Thyroid gland (tissue), 4 donors: ENCODE measurements at regions not wholly inside any gene's neighbourhood (a gene's known extent, or its start where the extent isn't known, plus 50 kb on each side); places are given as distances from the start of the nearest gene placed in this dataset.

ENCODE experiments used
- DNase-seq, 2 donors: peaks; one replicate each; pipeline ENCODE4 v3.0.0-alpha.2; 2019
- H3K27ac ChIP-seq, 3 donors: fragments of 200-600 bp; sonication (generic); 1 replicate in 2 of 3; 2 replicates in 1 of 3; pipeline ENCODE4 v1.5.1; 2016 to 2019; ENCODE audit warnings: mild to moderate bottlenecking in 1 of 3, moderate library complexity in 1 of 3
- H3K27me3 ChIP-seq: fragments of 200-600 bp; sonication (generic); one replicate; pipeline ENCODE4 v1.5.1; 2019
- H3K36me3 ChIP-seq, 2 donors: fragments of 200-600 bp; sonication (generic); one replicate each; pipeline ENCODE4 v1.5.1; 2016 to 2019
- H3K4me1 ChIP-seq, 2 donors: fragments of 200-600 bp; sonication (generic); one replicate each; pipeline ENCODE4 v1.5.1; 2017 to 2019
- H3K4me3 ChIP-seq, 3 donors: fragments of 200-600 bp; sonication (generic); replicated peaks in 1 of 3; 1 replicate in 2 of 3; 2 replicates in 1 of 3; pipeline ENCODE4 v1.5.1; 2016; ENCODE audit warnings: mild to moderate bottlenecking in 1 of 3
- H3K9me3 ChIP-seq: fragments of 200-600 bp; sonication (generic); one replicate; pipeline ENCODE4 v1.5.1; 2017
- POLR2A ChIP-seq, 2 donors: fragments of 450-650 bp; IDR thresholded peaks; one replicate each; pipeline ENCODE4 v1.6.1; 2017; ENCODE audit warnings: antibody characterized with exemption in 2 of 2, mild to moderate bottlenecking in 2 of 2, moderate library complexity in 1 of 2
- WGBS, 2 donors: methylation state at CpG; one replicate each; pipeline ENCODE4 v1.1.5; 2017; 5-methylcytosine and 5-hydroxymethylcytosine counted together
- intact Hi-C: fragments of 100-400 bp; cut with DNase I; formaldehyde crosslinking; loops from one replicate; pipeline ENCODE4 v1.15.1; 2023
- TF ChIP-seq, protein P1 (sequence below), 6 experiments: fragments of 200-600 bp in 3 of 6; fragments of 450-650 bp in 3 of 6; sonication (generic) in 3 of 6; IDR thresholded peaks; one replicate each; pipeline ENCODE4 v1.5.1; 2016 to 2019; ENCODE audit warnings: antibody characterized with exemption in 6 of 6, mild to moderate bottlenecking in 2 of 6, inconsistent platforms in 1 of 6, moderate library complexity in 1 of 6

DNA sequence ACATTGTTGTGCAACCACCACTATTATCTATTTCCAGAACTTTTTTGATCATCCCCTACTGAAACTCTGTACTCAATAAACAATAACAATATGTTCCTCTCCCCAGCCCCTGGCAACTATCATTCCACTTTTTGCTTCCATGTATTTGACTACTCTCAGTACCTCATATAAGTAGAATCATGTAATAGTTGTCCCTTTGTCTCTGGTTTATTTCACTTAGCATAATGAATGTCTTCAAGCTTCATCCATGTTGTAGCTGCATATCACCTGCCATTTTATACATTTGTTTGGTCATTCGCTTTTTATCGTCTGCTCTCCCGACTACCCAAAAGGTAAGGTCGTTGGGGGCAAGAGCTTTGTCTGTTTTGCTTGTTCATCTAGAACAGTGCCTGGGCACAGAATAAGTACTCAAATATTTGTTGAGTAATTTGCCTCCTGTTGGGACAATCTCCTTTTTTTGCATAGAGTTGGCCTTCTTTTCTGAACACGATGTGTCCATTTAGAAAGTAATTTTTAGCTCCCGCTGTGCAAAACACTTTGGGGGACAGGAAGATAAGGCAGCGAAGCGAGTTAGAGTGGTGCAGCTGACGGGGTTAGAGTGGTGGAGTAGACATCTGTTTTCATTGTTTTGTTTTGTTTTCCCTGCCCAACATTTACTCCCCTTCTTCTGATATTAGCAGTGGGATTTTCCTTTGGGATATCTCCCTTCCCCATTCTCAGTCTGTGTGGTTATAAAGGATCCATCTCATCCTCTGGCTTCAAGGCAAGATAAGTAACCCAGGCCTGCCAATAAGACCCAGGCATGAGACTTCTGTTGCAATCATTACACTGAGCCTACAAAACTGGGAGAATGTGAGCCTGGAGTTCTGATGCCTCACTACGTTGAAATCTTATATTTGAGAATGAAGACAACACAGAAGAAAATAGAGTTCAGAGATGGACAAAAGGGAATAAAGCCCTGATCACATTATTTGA, 83.4 kb upstream of the RNU6-1 start:
- peak; percentile 64 to 67 for DNase-seq
- H3K27ac ChIP-seq: peak overlapping the region; percentile 87 to 89 (median 88)
- no peaks in the 10 kb centered on the region for H3K36me3 ChIP-seq
- intact Hi-C loops: no loop called here
- H3K9me3 ChIP-seq: no peaks in the 10 kb centered on the region
- no peaks in the 10 kb centered on the region for H3K27me3 ChIP-seq
- TF ChIP-seq POLR2A (IDR thresholded peaks at IDR 0.05): peak in 1 of 2 donors; percentile 37
- TF ChIP-seq, protein P1, sequence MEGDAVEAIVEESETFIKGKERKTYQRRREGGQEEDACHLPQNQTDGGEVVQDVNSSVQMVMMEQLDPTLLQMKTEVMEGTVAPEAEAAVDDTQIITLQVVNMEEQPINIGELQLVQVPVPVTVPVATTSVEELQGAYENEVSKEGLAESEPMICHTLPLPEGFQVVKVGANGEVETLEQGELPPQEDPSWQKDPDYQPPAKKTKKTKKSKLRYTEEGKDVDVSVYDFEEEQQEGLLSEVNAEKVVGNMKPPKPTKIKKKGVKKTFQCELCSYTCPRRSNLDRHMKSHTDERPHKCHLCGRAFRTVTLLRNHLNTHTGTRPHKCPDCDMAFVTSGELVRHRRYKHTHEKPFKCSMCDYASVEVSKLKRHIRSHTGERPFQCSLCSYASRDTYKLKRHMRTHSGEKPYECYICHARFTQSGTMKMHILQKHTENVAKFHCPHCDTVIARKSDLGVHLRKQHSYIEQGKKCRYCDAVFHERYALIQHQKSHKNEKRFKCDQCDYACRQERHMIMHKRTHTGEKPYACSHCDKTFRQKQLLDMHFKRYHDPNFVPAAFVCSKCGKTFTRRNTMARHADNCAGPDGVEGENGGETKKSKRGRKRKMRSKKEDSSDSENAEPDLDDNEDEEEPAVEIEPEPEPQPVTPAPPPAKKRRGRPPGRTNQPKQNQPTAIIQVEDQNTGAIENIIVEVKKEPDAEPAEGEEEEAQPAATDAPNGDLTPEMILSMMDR (IDR thresholded peaks at IDR 0.05): no peak
- H3K4me1 ChIP-seq: peaks cover 54 to 69% of the 10 kb centered on the region in 2 donors
- no peak overlapping the region for H3K4me3 ChIP-seq
- WGBS, 2 donors: 41 to 45% methylated on average over 10 of the region's 10 CpGs

GRCh38 chr15:67924359-67924974, 84.6 kb upstream of the RNU6-1 start:
- 78 to 87% methylated on average over 1 of the region's 1 CpG for WGBS, 2 donors
- H3K36me3 ChIP-seq: no peaks in the 10 kb centered on the region
- peak overlapping the region; percentile 87 to 89 (median 88) for H3K27ac ChIP-seq

GRCh38 chr15:67925182-67925581, 85.3 kb upstream of the RNU6-1 start:
- Histone ChIP-seq H3K4me1 (peaks cover 61 to 79% of the 10 kb centered on the region in 2 donors), H3K27ac (peak overlapping the region; percentile 87 to 89 (median 88)), H3K9me3 (no peaks in the 10 kb centered on the region), H3K27me3 (no peaks in the 10 kb centered on the region), H3K4me3 (no peak overlapping the region), H3K36me3 (no peaks in the 10 kb centered on the region)
- intact Hi-C loops: no loop called here
- 85 to 90% methylated on average over 7 of the region's 7 CpGs for WGBS, 2 donors
- TF ChIP-seq, protein P1 (IDR thresholded peaks at IDR 0.05): no peak
- no peak for TF ChIP-seq POLR2A (IDR thresholded peaks at IDR 0.05)
- no peak for DNase-seq

More at GRCh38 chr15:67924359-67924974, 84.6 kb upstream of the RNU6-1 start:
- no peak for TF ChIP-seq POLR2A (IDR thresholded peaks at IDR 0.05)
- TF ChIP-seq, protein P1 (IDR thresholded peaks at IDR 0.05): no peak
- intact Hi-C loops: no loop called here
- peaks cover 61 to 79% of the 10 kb centered on the region in 2 donors for H3K4me1 ChIP-seq
- H3K4me3 ChIP-seq: no peak overlapping the region
- no peaks in the 10 kb centered on the region for H3K9me3 ChIP-seq
- H3K27me3 ChIP-seq: no peaks in the 10 kb centered on the region
- no peak for DNase-seq

DNA sequence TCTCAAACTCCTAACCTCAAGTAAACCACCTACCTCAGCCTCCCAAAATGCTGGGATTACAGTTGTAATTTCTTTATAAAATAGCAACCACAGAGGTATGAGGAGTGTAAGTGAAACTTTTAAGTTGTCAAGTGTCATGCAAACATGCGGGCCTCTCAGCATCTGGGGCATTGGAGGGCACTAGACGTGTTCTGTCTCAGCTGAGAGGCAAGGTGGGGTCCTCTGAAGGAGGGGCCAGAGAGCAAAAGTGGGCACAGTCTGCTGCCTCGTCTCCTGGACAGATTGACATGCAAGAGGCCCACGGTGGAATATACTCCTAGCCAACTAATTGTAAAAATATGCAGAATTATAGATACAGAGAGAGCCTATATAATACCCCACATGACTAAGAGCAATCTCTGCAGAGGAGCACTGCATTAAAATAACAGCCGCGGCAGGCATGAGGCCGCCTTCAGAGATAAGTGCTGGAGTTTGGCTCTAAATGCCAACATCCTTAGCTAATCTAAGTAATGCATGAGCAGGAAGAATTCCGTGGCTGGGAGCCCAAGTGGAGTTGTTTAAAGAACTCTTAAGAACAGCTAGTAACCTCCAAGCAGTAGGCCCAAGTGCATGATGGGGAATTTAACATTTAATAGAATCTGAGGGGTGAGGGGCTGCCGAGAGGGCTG, 87.8 kb upstream of the RNU6-1 start:
- WGBS, 2 donors: 26 to 37% methylated on average over 8 to 9 of the region's 9 CpGs
- H3K4me3 ChIP-seq: no peak overlapping the region
- intact Hi-C loops: no loop called here
- no peaks in the 10 kb centered on the region for H3K36me3 ChIP-seq
- H3K27ac ChIP-seq: peak overlapping the region; percentile 87 to 89 (median 88)
- peak; percentile 99 for DNase-seq
- peaks cover 59 to 73% of the 10 kb centered on the region in 2 donors for H3K4me1 ChIP-seq
- H3K27me3 ChIP-seq: no peaks in the 10 kb centered on the region
- TF ChIP-seq POLR2A (IDR thresholded peaks at IDR 0.05): no peak
- TF ChIP-seq, protein P1 (IDR thresholded peaks at IDR 0.05): no peak
- H3K9me3 ChIP-seq: no peaks in the 10 kb centered on the region
